ENCODE measurements at regions not wholly inside any gene's neighbourhood (a gene's known extent, or its start where the extent isn't known, plus 50 kb on each side); places are given as distances from the start of the nearest gene placed in this dataset.
"Not testable (repeated sequence)": the region's sequence is repeated elsewhere in the genome, so short reads cannot be mapped to it uniquely, and the experiment has no call there.

- DNase-seq, result no peak
These were observed 424.0 kb upstream of the NDST4 start for GRCh38 chr4:115537387-115537786.

- no peak for DNase-seq
These were observed 415.7 kb upstream of the NDST4 start for GRCh38 chr4:115529126-115529525.

- DNase-seq, result not testable (repeated sequence)
These were observed 406.1 kb upstream of the NDST4 start for GRCh38 chr4:115519476-115519875.

- no peak for DNase-seq
These were observed 402.4 kb upstream of the NDST4 start for GRCh38 chr4:115515772-115516171.

GRCh38 chr4:115515366-115515765, 401.9 kb upstream of the NDST4 start:
- DNase-seq, result no peak

GRCh38 chr4:115514675-115515074, 401.3 kb upstream of the NDST4 start:
- DNase-seq, result no peak

- DNase-seq, result no peak
These were observed 391.9 kb upstream of the NDST4 start for GRCh38 chr4:115505326-115505725.

GRCh38 chr4:115501656-115502055, 388.2 kb upstream of the NDST4 start:
- DNase-seq, result no peak

- not testable (repeated sequence) for DNase-seq
These were observed 380.4 kb upstream of the NDST4 start for GRCh38 chr4:115493770-115494169.

- no peak for DNase-seq
These were observed 378.3 kb upstream of the NDST4 start for GRCh38 chr4:115491686-115492085.

GRCh38 chr4:115489279-115489678, 375.9 kb upstream of the NDST4 start:
- no peak for DNase-seq

- DNase-seq, result no peak
These were observed 372.0 kb upstream of the NDST4 start for GRCh38 chr4:115485402-115485801.

GRCh38 chr4:115484479-115484878, 371.1 kb upstream of the NDST4 start:
- DNase-seq, result no peak

- DNase-seq, result no peak
These were observed 357.3 kb upstream of the NDST4 start for GRCh38 chr4:115470763-115471162.

- not testable (repeated sequence) for DNase-seq
These were observed 345.9 kb upstream of the NDST4 start for GRCh38 chr4:115459301-115459700.

- no peak for DNase-seq
These were observed 342.8 kb upstream of the NDST4 start for GRCh38 chr4:115456231-115456630.

GRCh38 chr4:115454228-115454627, 340.8 kb upstream of the NDST4 start:
- DNase-seq, result no peak

- no peak for DNase-seq
These were observed 340.0 kb upstream of the NDST4 start for GRCh38 chr4:115453416-115453815.

GRCh38 chr4:115452229-115452628, 338.8 kb upstream of the NDST4 start:
- not testable (repeated sequence) for DNase-seq

GRCh38 chr4:115437739-115438138, 324.3 kb upstream of the NDST4 start:
- no peak for DNase-seq

GRCh38 chr4:115433491-115433890, 320.1 kb upstream of the NDST4 start:
- no peak for DNase-seq

- DNase-seq, result no peak
These were observed 316.6 kb upstream of the NDST4 start for GRCh38 chr4:115430024-115430423.

- no peak for DNase-seq
These were observed 315.0 kb upstream of the NDST4 start for GRCh38 chr4:115428455-115428854.

- no peak for DNase-seq
These were observed 311.4 kb upstream of the NDST4 start for GRCh38 chr4:115424852-115425251.

- DNase-seq, result no peak
These were observed 305.4 kb upstream of the NDST4 start for GRCh38 chr4:115418635-115419396.
